WTC11 (cell line): ENCODE measurements at regions not wholly inside any gene's neighbourhood (a gene's known extent, or its start where the extent isn't known, plus 50 kb on each side); places are given as distances from the start of the nearest gene placed in this dataset.

ENCODE experiments used
- SMAD3 ChIP-seq: sonication (generic); formaldehyde crosslinking; IDR thresholded peaks from 2 replicates; pipeline ENCODE4 v1.8.0; 2022; ENCODE audit warnings: missing genetic modification reagents, mild to moderate bottlenecking, borderline replicate concordance
- ZNF121 ChIP-seq: sonication (generic); formaldehyde crosslinking; IDR thresholded peaks from 2 replicates; pipeline ENCODE4 v1.8.0; 2023; ENCODE audit warnings: missing genetic modification reagents
- TF ChIP-seq, protein P1 (sequence below): sonication (generic); formaldehyde crosslinking; IDR thresholded peaks from 2 replicates; pipeline ENCODE4 v1.8.0; 2022; ENCODE audit warnings: mild to moderate bottlenecking, missing genetic modification reagents

DNA sequence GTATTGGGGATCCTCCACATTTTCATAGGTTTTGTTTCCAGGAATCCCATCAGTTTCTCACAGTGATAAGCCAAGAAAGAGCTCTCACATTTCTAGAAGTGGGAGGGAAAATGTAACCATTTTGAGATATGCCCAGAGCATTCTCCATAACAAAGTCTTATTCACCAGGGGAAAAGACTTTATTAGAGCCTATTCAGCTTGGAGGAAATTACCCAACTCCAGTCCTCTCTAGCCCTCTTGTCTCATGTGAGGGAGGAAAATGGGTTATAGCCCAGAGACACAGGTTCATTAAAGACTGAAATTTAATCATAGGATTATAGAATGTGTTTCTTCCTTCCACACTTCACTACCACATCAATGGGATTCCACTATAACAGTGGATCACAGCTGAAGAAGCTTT, 61.6 kb upstream of the DYNC1I1 start:
- TF ChIP-seq SMAD3 (CRISPR knock-in tag) = no peak
- TF ChIP-seq, protein P1, sequence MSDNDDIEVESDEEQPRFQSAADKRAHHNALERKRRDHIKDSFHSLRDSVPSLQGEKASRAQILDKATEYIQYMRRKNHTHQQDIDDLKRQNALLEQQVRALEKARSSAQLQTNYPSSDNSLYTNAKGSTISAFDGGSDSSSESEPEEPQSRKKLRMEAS = no peak
- no peak for TF ChIP-seq ZNF121
